Neural cell (in vitro differentiated cells): ENCODE measurements at regions not wholly inside any gene's neighbourhood (a gene's known extent, or its start where the extent isn't known, plus 50 kb on each side); places are given as distances from the start of the nearest gene placed in this dataset.

ENCODE experiments used
- H2AFZ ChIP-seq: fragments of 200-600, 300-800 bp; sonication (generic), shearing (Covaris generic); 2 replicates; pipeline ENCODE4 v1.6.0; 2014; ENCODE audit warnings: low read depth, mild to moderate bottlenecking, antibody characterized with exemption, low read length, moderate library complexity
- H3F3A ChIP-seq: fragments of 200-600 bp; shearing (Covaris generic); 2 replicates; pipeline ENCODE4 v1.6.1; 2016; ENCODE audit warnings: mild to moderate bottlenecking, moderate library complexity, mixed read lengths, antibody characterized with exemption, low read length; ENCODE audit not compliant: insufficient read depth, poor library complexity, severe bottlenecking
- H3K27ac ChIP-seq: fragments of 200-600, 300-800 bp; sonication (generic), shearing (Covaris generic); 2 replicates; pipeline ENCODE4 v1.5.1; 2014; ENCODE audit warnings: mild to moderate bottlenecking, low read length, moderate library complexity
- H3K27me3 ChIP-seq: fragments of 300-800, 200-600 bp; sonication (generic), shearing (Covaris generic); 2 replicates; pipeline ENCODE4 v1.6.0; 2014; ENCODE audit warnings: mild to moderate bottlenecking, low read depth, low read length, moderate library complexity; ENCODE audit not compliant: insufficient read depth
- H3K36me3 ChIP-seq: fragments of 300-800, 200-600 bp; sonication (generic), shearing (Covaris generic); 2 replicates; pipeline ENCODE4 v1.5.1; 2014; ENCODE audit warnings: mild to moderate bottlenecking, antibody characterized with exemption, low read length, moderate library complexity; ENCODE audit not compliant: insufficient read depth
- H3K4me2 ChIP-seq: fragments of 300-800, 200-600 bp; sonication (generic), shearing (Covaris generic); 2 replicates; pipeline ENCODE4 v1.6.0; 2014; ENCODE audit warnings: mild to moderate bottlenecking, low read length
- H3K4me3 ChIP-seq: fragments of 300-800, 200-600 bp; sonication (generic), shearing (Covaris generic); 2 replicates; pipeline ENCODE4 v1.5.1; 2014; ENCODE audit warnings: mild to moderate bottlenecking, low read length, moderate library complexity
- H3K79me2 ChIP-seq: fragments of 200-600 bp; shearing (Covaris generic); replicated peaks from 2 replicates; pipeline ENCODE4 v1.6.0; 2014; ENCODE audit warnings: mild to moderate bottlenecking, low read length, moderate library complexity; ENCODE audit not compliant: insufficient read depth
- H3K9ac ChIP-seq: fragments of 300-800, 200-600 bp; sonication (generic), shearing (Covaris generic); 2 replicates; pipeline ENCODE4 v1.6.1; 2016; ENCODE audit warnings: mild to moderate bottlenecking, low read length, mixed read lengths
- H3K9me2 ChIP-seq: fragments of 200-600 bp; shearing (Covaris generic); 2 replicates; pipeline ENCODE4 v1.6.1; 2016; ENCODE audit warnings: mild to moderate bottlenecking, low read length, mixed read lengths; ENCODE audit not compliant: insufficient read depth
- H3K9me3 ChIP-seq: fragments of 200-600, 300-800 bp; sonication (generic), shearing (Covaris generic); 2 replicates; pipeline ENCODE4 v1.6.1; 2016; ENCODE audit warnings: mild to moderate bottlenecking, mixed run types, low read length, moderate library complexity, mixed read lengths
- H4K20me1 ChIP-seq: fragments of 200-600 bp; shearing (Covaris generic); 2 replicates; pipeline ENCODE4 v1.6.1; 2016; ENCODE audit warnings: mild to moderate bottlenecking, mixed run types; ENCODE audit not compliant: insufficient read depth
- EP300 ChIP-seq: fragments of 450-650 bp; conservative IDR thresholded peaks from 2 replicates; pipeline ENCODE4 v1.6.1; 2014; ENCODE audit warnings: antibody characterized with exemption, mild to moderate bottlenecking, moderate library complexity; ENCODE audit not compliant: poor library complexity, severe bottlenecking
- EZH2 ChIP-seq: fragments of 200-600, 300-800 bp; shearing (Covaris generic), sonication (generic); IDR thresholded peaks from 2 replicates; pipeline ENCODE4 v1.6.1; 2014; ENCODE audit warnings: antibody characterized with exemption, low read length, borderline replicate concordance, mild to moderate bottlenecking; ENCODE audit not compliant: insufficient read depth, poor library complexity, severe bottlenecking
- MXI1 ChIP-seq: fragments of 450-650 bp; conservative IDR thresholded peaks from 2 replicates; pipeline ENCODE4 v1.6.1; 2014; ENCODE audit warnings: antibody characterized with exemption, mild to moderate bottlenecking; ENCODE audit not compliant: poor library complexity, severe bottlenecking
- POLR2AphosphoS5 ChIP-seq: IDR thresholded peaks from 2 replicates; pipeline ENCODE4 v1.6.1; 2012
- RAD21 ChIP-seq: fragments of 450-650 bp; conservative IDR thresholded peaks from 2 replicates; pipeline ENCODE4 v1.6.1; 2014; ENCODE audit warnings: antibody characterized with exemption, mild to moderate bottlenecking, moderate library complexity
- REST ChIP-seq: IDR thresholded peaks from 2 replicates; pipeline ENCODE4 v1.6.1; 2012; ENCODE audit warnings: borderline replicate concordance
- SMC3 ChIP-seq: fragments of 450-650 bp; conservative IDR thresholded peaks from 2 replicates; pipeline ENCODE4 v1.6.1; 2014; ENCODE audit warnings: antibody characterized with exemption, mild to moderate bottlenecking, moderate library complexity; ENCODE audit not compliant: poor library complexity
- TAF1 ChIP-seq: IDR thresholded peaks from 2 replicates; pipeline ENCODE4 v1.6.1; 2012; ENCODE audit warnings: low read depth
- TF ChIP-seq, protein P1 (sequence below): fragments of 450-650 bp; IDR thresholded peaks from 2 replicates; pipeline ENCODE4 v1.5.1; 2014; ENCODE audit warnings: antibody characterized with exemption, mild to moderate bottlenecking, moderate library complexity; ENCODE audit not compliant: poor library complexity, severe bottlenecking

DNA sequence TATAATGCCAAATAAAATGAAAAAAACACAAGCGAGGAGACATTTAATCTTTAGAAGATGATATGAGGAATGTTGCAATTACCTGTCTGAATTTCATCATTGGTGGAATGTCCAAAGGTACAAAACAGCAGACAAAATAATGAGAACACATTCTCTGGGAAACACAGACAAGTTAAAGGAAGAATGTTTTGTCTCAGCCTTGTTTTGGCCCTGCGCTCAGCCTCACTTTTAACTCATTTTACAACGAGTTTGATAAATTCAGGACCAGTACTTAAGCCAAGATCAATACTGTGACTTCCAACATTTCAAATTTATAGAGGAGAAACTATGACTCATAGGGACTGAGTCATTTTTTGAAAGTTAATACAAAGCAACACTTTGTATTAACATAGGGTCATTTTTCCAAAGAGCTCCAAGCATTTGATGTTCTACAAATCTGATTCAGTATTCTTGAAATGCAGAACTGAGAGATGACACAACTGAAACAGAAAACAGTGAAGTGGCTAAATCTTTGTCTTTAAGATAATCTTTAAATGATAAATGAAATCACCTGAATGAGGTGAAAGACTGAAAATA is 833.2 kb upstream of the CHAC2 start:
- Histone ChIP-seq H3F3A (no peaks in the 10 kb centered on the region), H3K4me2 (no peak overlapping the region), H4K20me1 (no peaks in the 10 kb centered on the region), H3K27ac (no peak overlapping the region), H3K9me2 (no peaks in the 10 kb centered on the region), H2AFZ (no peak overlapping the region), H3K27me3 (no peaks in the 10 kb centered on the region), H3K36me3 (no peaks in the 10 kb centered on the region), H3K9me3 (no peaks in the 10 kb centered on the region), H3K79me2 (no peaks in the 10 kb centered on the region), H3K4me3 (no peak overlapping the region), H3K9ac (no peak overlapping the region)
- TF ChIP-seq, protein P1, sequence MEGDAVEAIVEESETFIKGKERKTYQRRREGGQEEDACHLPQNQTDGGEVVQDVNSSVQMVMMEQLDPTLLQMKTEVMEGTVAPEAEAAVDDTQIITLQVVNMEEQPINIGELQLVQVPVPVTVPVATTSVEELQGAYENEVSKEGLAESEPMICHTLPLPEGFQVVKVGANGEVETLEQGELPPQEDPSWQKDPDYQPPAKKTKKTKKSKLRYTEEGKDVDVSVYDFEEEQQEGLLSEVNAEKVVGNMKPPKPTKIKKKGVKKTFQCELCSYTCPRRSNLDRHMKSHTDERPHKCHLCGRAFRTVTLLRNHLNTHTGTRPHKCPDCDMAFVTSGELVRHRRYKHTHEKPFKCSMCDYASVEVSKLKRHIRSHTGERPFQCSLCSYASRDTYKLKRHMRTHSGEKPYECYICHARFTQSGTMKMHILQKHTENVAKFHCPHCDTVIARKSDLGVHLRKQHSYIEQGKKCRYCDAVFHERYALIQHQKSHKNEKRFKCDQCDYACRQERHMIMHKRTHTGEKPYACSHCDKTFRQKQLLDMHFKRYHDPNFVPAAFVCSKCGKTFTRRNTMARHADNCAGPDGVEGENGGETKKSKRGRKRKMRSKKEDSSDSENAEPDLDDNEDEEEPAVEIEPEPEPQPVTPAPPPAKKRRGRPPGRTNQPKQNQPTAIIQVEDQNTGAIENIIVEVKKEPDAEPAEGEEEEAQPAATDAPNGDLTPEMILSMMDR, result no peak
- TF ChIP-seq TAF1 (no peak), POLR2AphosphoS5 (no peak), SMC3 (no peak), RAD21 (no peak), REST (no peak), EZH2 (no peak), EP300 (no peak), MXI1 (no peak)

GRCh38 chr2:52933878-52934277 is 833.7 kb upstream of the CHAC2 start:
- Histone ChIP-seq H3K9me2 (no peaks in the 10 kb centered on the region), H3K9ac (no peak overlapping the region), H3K27ac (no peak overlapping the region), H3K79me2 (no peaks in the 10 kb centered on the region), H4K20me1 (no peaks in the 10 kb centered on the region), H3F3A (no peaks in the 10 kb centered on the region), H3K9me3 (no peaks in the 10 kb centered on the region), H3K4me2 (no peak overlapping the region), H3K36me3 (no peaks in the 10 kb centered on the region), H3K4me3 (no peak overlapping the region), H3K27me3 (no peaks in the 10 kb centered on the region), H2AFZ (no peak overlapping the region)
- TF ChIP-seq RAD21 (no peak), POLR2AphosphoS5 (no peak), SMC3 (no peak), REST (no peak), TAF1 (no peak), EP300 (no peak), EZH2 (no peak), MXI1 (no peak)
- TF ChIP-seq, protein P1, result no peak
